Retina (tissue), 1 donor: ENCODE measurements at regions not wholly inside any gene's neighbourhood (a gene's known extent, or its start where the extent isn't known, plus 50 kb on each side); places are given as distances from the start of the nearest gene placed in this dataset.
"Not testable (repeated sequence)": the region's sequence is repeated elsewhere in the genome, so short reads cannot be mapped to it uniquely, and the experiment has no call there.

Experiments used
- DNase-seq: peaks from one replicate; pipeline ENCODE4 v3.0.0-alpha.2; 2016

GRCh38 chr19:28655054-28655453 is 557.9 kb downstream of the UQCRFS1 start:
- DNase-seq = no peak

GRCh38 chr19:28652765-28653164 is 560.2 kb downstream of the UQCRFS1 start:
- DNase-seq = no peak

GRCh38 chr19:28646629-28647028 is 566.3 kb downstream of the UQCRFS1 start:
- no peak for DNase-seq

- no peak for DNase-seq
These were observed 568.7 kb downstream of the UQCRFS1 start for GRCh38 chr19:28644169-28644775.

GRCh38 chr19:28642787-28643683 is 569.9 kb downstream of the UQCRFS1 start:
- peak; percentile 72 for DNase-seq

GRCh38 chr19:28641395-28641794 is 571.6 kb downstream of the UQCRFS1 start:
- no peak for DNase-seq

- no peak for DNase-seq
These were observed 572.4 kb downstream of the UQCRFS1 start for GRCh38 chr19:28640506-28640905.

GRCh38 chr19:28638445-28638844 is 574.5 kb downstream of the UQCRFS1 start:
- no peak for DNase-seq

GRCh38 chr19:28636706-28637105 is 576.2 kb downstream of the UQCRFS1 start:
- DNase-seq = no peak

- no peak for DNase-seq
These were observed 576.8 kb downstream of the UQCRFS1 start for GRCh38 chr19:28636016-28636629.

GRCh38 chr19:28634837-28635236 is 578.1 kb downstream of the UQCRFS1 start:
- DNase-seq = no peak

GRCh38 chr19:28634019-28634328 is 579.0 kb downstream of the UQCRFS1 start:
- no peak for DNase-seq

- peak; percentile 49 for DNase-seq
These were observed 579.5 kb downstream of the UQCRFS1 start for GRCh38 chr19:28633319-28634018.

GRCh38 chr19:28632371-28633080 is 580.4 kb downstream of the UQCRFS1 start:
- no peak for DNase-seq

GRCh38 chr19:28631961-28632360 is 581.0 kb downstream of the UQCRFS1 start:
- no peak for DNase-seq

- DNase-seq = no peak
These were observed 585.3 kb downstream of the UQCRFS1 start for GRCh38 chr19:28627669-28628068.

- DNase-seq = not testable (repeated sequence)
These were observed 586.5 kb downstream of the UQCRFS1 start for GRCh38 chr19:28626407-28626806.

- no peak for DNase-seq
These were observed 593.0 kb downstream of the UQCRFS1 start for GRCh38 chr19:28619816-28620429.

- DNase-seq = no peak
These were observed 594.4 kb downstream of the UQCRFS1 start for GRCh38 chr19:28618504-28618903.

- no peak for DNase-seq
These were observed 597.0 kb downstream of the UQCRFS1 start for GRCh38 chr19:28615966-28616365.

- DNase-seq = no peak
These were observed 597.4 kb downstream of the UQCRFS1 start for GRCh38 chr19:28615546-28615916.
